ENCODE measurements at regions not wholly inside any gene's neighbourhood (a gene's known extent, or its start where the extent isn't known, plus 50 kb on each side); places are given as distances from the start of the nearest gene placed in this dataset.

- TF ChIP-seq TEAD4 (IDR thresholded peaks at IDR 0.05) (no peak), RAD21 (IDR thresholded peaks at IDR 0.05; ENCODE audit: low read depth) (no peak), ZBTB7A (IDR thresholded peaks at IDR 0.05; ENCODE audit: low read depth) (no peak)
- TF ChIP-seq, protein P1, sequence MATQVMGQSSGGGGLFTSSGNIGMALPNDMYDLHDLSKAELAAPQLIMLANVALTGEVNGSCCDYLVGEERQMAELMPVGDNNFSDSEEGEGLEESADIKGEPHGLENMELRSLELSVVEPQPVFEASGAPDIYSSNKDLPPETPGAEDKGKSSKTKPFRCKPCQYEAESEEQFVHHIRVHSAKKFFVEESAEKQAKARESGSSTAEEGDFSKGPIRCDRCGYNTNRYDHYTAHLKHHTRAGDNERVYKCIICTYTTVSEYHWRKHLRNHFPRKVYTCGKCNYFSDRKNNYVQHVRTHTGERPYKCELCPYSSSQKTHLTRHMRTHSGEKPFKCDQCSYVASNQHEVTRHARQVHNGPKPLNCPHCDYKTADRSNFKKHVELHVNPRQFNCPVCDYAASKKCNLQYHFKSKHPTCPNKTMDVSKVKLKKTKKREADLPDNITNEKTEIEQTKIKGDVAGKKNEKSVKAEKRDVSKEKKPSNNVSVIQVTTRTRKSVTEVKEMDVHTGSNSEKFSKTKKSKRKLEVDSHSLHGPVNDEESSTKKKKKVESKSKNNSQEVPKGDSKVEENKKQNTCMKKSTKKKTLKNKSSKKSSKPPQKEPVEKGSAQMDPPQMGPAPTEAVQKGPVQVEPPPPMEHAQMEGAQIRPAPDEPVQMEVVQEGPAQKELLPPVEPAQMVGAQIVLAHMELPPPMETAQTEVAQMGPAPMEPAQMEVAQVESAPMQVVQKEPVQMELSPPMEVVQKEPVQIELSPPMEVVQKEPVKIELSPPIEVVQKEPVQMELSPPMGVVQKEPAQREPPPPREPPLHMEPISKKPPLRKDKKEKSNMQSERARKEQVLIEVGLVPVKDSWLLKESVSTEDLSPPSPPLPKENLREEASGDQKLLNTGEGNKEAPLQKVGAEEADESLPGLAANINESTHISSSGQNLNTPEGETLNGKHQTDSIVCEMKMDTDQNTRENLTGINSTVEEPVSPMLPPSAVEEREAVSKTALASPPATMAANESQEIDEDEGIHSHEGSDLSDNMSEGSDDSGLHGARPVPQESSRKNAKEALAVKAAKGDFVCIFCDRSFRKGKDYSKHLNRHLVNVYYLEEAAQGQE (IDR thresholded peaks at IDR 0.05; ENCODE audit: low read depth): no peak
Observed at GRCh38 chr19:31594701-31595100, 245.5 kb upstream of the TSHZ3 start.

All from Ishikawa (cell line).